ENCODE measurements at regions not wholly inside any gene's neighbourhood (a gene's known extent, or its start where the extent isn't known, plus 50 kb on each side); places are given as distances from the start of the nearest gene placed in this dataset.

DNA sequence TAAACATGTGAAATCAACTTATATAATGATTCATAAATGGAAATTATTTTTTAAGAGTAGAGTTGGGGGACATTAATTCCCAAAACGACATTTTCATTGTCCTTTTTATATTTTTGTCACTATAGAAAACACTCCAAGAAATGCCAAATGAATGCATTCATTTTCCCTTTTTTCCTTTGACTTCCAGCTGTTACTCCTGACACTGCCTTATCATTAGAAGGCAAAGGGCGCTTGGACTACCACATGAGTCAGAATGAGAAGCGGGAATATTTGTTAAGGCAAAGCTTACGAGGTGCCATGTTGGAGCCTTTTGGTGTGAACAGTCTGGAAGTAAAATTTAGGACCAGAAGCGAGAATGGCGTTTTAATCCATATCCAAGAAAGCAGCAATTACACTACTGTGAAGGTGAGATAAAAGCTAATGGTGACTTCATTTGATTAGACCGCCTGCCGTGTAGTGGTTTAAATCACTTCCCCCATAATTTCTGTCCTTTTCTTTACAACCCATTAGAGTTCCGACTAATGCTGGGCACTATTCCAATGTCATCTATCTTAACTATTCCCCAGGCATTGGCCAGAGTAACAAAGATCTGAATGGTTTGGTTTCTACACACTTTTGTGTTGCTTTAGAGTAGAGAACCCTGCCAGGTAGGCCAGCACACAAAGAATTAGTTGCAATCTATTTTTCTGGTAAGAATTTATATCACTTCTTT is 166.7 kb downstream of the FAT4 start:
- Histone ChIP-seq H3K4me1 (ENCODE audit: insufficient read depth) (no peaks in the 10 kb centered on the region), H3K27me3 (no peaks in the 10 kb centered on the region), H3K27ac (no peak overlapping the region), H3K9me3 (no peaks in the 10 kb centered on the region), H3K36me3 (no peaks in the 10 kb centered on the region), H3K4me3 (no peak overlapping the region)
- 84 to 88% (median 85%) methylated on average over 9 of the region's 9 CpGs for WGBS, 3 donors
- no peak for DNase-seq
- TF ChIP-seq CTCF (IDR thresholded peaks at IDR 0.05) (no peak), POLR2A (IDR thresholded peaks at IDR 0.05) (no peak), EP300 (IDR thresholded peaks at IDR 0.05) (no peak)
- intact Hi-C loops (cut with DNase I), result no loop called here

- Histone ChIP-seq H3K36me3 (no peaks in the 10 kb centered on the region), H3K27me3 (no peaks in the 10 kb centered on the region), H3K4me3 (no peak overlapping the region), H3K9me3 (no peaks in the 10 kb centered on the region), H3K4me1 (ENCODE audit: insufficient read depth) (no peaks in the 10 kb centered on the region), H3K27ac (no peak overlapping the region)
- 79 to 97% (median 96%) methylated on average over 3 of the region's 3 CpGs for WGBS, 3 donors
- no peak for DNase-seq
- intact Hi-C loops (cut with DNase I), result no loop called here
- no peak for TF ChIP-seq POLR2A (IDR thresholded peaks at IDR 0.05)
- no peak for TF ChIP-seq EP300 (IDR thresholded peaks at IDR 0.05)
- TF ChIP-seq CTCF (IDR thresholded peaks at IDR 0.05), result no peak
Observed at GRCh38 chr4:125482822-125483221, 168.1 kb downstream of the FAT4 start.

- no peaks in the 10 kb centered on the region for H3K9me3 ChIP-seq
- 87 to 90% (median 88%) methylated on average over 3 of the region's 3 CpGs for WGBS, 3 donors
- DNase-seq, result no peak
- no peaks in the 10 kb centered on the region for H3K36me3 ChIP-seq
- no peak overlapping the region for H3K27ac ChIP-seq
- H3K27me3 ChIP-seq, result no peaks in the 10 kb centered on the region
- intact Hi-C loops (cut with DNase I), result no loop called here
- H3K4me3 ChIP-seq, result no peak overlapping the region
- no peaks in the 10 kb centered on the region for H3K4me1 ChIP-seq (ENCODE audit: insufficient read depth)
- TF ChIP-seq EP300 (IDR thresholded peaks at IDR 0.05), result no peak
- TF ChIP-seq CTCF (IDR thresholded peaks at IDR 0.05), result no peak
- no peak for TF ChIP-seq POLR2A (IDR thresholded peaks at IDR 0.05)
Observed at GRCh38 chr4:125483278-125483677, 168.5 kb downstream of the FAT4 start.

GRCh38 chr4:125484912-125485311 is 170.2 kb downstream of the FAT4 start:
- DNase-seq, result no peak
- Histone ChIP-seq H3K4me1 (ENCODE audit: insufficient read depth) (no peaks in the 10 kb centered on the region), H3K9me3 (no peaks in the 10 kb centered on the region), H3K27ac (no peak overlapping the region), H3K27me3 (no peaks in the 10 kb centered on the region), H3K36me3 (no peaks in the 10 kb centered on the region), H3K4me3 (no peak overlapping the region)
- 92 to 97% (median 95%) methylated on average over 3 of the region's 3 CpGs for WGBS, 3 donors
- TF ChIP-seq EP300 (IDR thresholded peaks at IDR 0.05), result no peak
- no peak for TF ChIP-seq POLR2A (IDR thresholded peaks at IDR 0.05)
- no peak for TF ChIP-seq CTCF (IDR thresholded peaks at IDR 0.05)
- intact Hi-C loops (cut with DNase I), result no loop called here
